ENCODE measurements at regions not wholly inside any gene's neighbourhood (a gene's known extent, or its start where the extent isn't known, plus 50 kb on each side); places are given as distances from the start of the nearest gene placed in this dataset.

- Histone ChIP-seq H2BK20ac (ENCODE audit: low read depth, low read length, poor library complexity, severe bottlenecking) (no peak overlapping the region), H3K23me2 (ENCODE audit: insufficient read length, low read depth, low read length, poor library complexity, severe bottlenecking) (no peaks in the 10 kb centered on the region), H2BK12ac (ENCODE audit: insufficient read length, low read depth, low read length) (no peak overlapping the region), H3K27ac (ENCODE audit: insufficient read length, low read depth, low read length) (no peak overlapping the region), H2AFZ (ENCODE audit: low read length) (no peak overlapping the region), H3K79me2 (ENCODE audit: insufficient read depth, low read length) (no peaks in the 10 kb centered on the region), H2BK120ac (ENCODE audit: low read depth, low read length, poor library complexity, severe bottlenecking) (no peak overlapping the region), H4K8ac (replicated peaks; ENCODE audit: insufficient read length, low read depth, low read length) (no peak overlapping the region), H3K4me2 (ENCODE audit: insufficient read depth, insufficient read length, low read length) (no peak overlapping the region), H2BK5ac (ENCODE audit: insufficient read length, low read length) (no peak overlapping the region), H3T11ph (ENCODE audit: low read length) (no peak overlapping the region), H3K4me1 (ENCODE audit: insufficient read depth, low read length) (0 out of 2 replicates have a peak, but pooled peaks cover 3% of the 10 kb centered on the region), H3K79me1 (ENCODE audit: insufficient read depth, low read depth, low read length, poor library complexity, severe bottlenecking) (no peaks in the 10 kb centered on the region), H3K14ac (ENCODE audit: insufficient read depth, low read length) (no peak overlapping the region), H3K9ac (ENCODE audit: extremely low read depth, insufficient read length, low read length) (no peak overlapping the region), H2BK15ac (ENCODE audit: low read depth, low read length) (no peak overlapping the region), H3K18ac (ENCODE audit: insufficient read length, low read depth, low read length) (no peak overlapping the region), H3K27me3 (ENCODE audit: insufficient read depth, low read length) (no peaks in the 10 kb centered on the region), H4K5ac (ENCODE audit: insufficient read length, low read depth, low read length) (no peak overlapping the region), H4K91ac (ENCODE audit: insufficient read length, low read depth, low read length) (no peak overlapping the region), H3K23ac (ENCODE audit: insufficient read length, low read depth, low read length) (no peak overlapping the region), H3K9me3 (ENCODE audit: control insufficient read depth, low read depth, low read length) (no peaks in the 10 kb centered on the region), H3K56ac (ENCODE audit: insufficient read length, low read depth, low read length) (no peak overlapping the region), H4K20me1 (ENCODE audit: control insufficient read depth, insufficient read depth, insufficient read length) (no peaks in the 10 kb centered on the region), H2AK5ac (ENCODE audit: insufficient read length, low read length) (no peak overlapping the region), H3K4ac (ENCODE audit: low read depth, low read length) (no peak overlapping the region)
- Mint-ChIP-seq H3K36me3 (ENCODE audit: insufficient read depth in 1 of 3, low read depth in 3 of 3) (no peaks in the 10 kb centered on the region; a peak in 1 of 7 replicates), H3K4me1 (peaks cover 13 to 15% of the 10 kb centered on the region in 2 experiments), H3K9me3 (no peaks in the 10 kb centered on the region), H3K4me3 (no peak overlapping the region), H3K27me3 (ENCODE audit: low read depth) (peaks cover 60% of the 10 kb centered on the region), H3K27ac (no peak overlapping the region)
- DNase-seq: no peak
- TF ChIP-seq CTCF (conservative IDR thresholded peaks at IDR 0.05): no peak
- WGBS (ENCODE audit: extremely low coverage, insufficient read length, low lambda C conversion rate): no CpG with 5 or more reads among the region's 5 CpGs
These were observed 227.2 kb downstream of the OLFM4 start for GRCh38 chr13:53255795-53256194.

Measured in H9 (cell line).